HCT116 (cell line): ENCODE measurements at regions not wholly inside any gene's neighbourhood (a gene's known extent, or its start where the extent isn't known, plus 50 kb on each side); places are given as distances from the start of the nearest gene placed in this dataset.

Source experiments
- ATAC-seq: fragments of 200-7000 bp; cut with Tn5 transposase; 2 replicates; pipeline ENCODE4 v1.9.1; 2020; ENCODE audit warnings: mild to moderate bottlenecking, moderate library complexity
- BruUV-seq: library from RNA; stranded (reverse); fragments of 400-500 nt; replicated peaks from 2 replicates; lab custom pipeline; 2021; lab: Mats Ljungman, UMichigan
- CTCF ChIA-PET: fragments of 300-600 bp; sonication (Branson Sonifier 250); formaldehyde crosslinking; loops from one replicate; lab custom pipeline; 2021; ENCODE audit warnings: antibody characterized with exemption; lab: Charles Lee
- POLR2A ChIA-PET: fragments of 300-600, 350-600 bp; sonication (Branson Sonifier 250); formaldehyde crosslinking; loops from one replicate; lab custom pipeline; 2021; ENCODE audit warnings: antibody characterized with exemption; lab: Charles Lee
- RAD21 ChIA-PET, 2 experiments: fragments of 300-600 bp; sonication (Branson Sonifier 250); formaldehyde crosslinking; loops; one replicate each; lab custom pipeline; 2023; ENCODE audit warnings: low total read pairs in 2 of 2; ENCODE audit not compliant: uncharacterized antibody in 2 of 2, unreplicated experiment in 2 of 2, low non-redundant PET in 1 of 2; lab: Charles Lee
- DNase-seq: peaks from one replicate; pipeline ENCODE4 v3.0.0-alpha.2; 2010; ENCODE audit warnings: low read depth, low spot score
- H2AFZ ChIP-seq: fragments of 200-600 bp; shearing (Covaris generic), sonication (generic); 2 replicates; pipeline ENCODE4 v1.6.1; 2017; ENCODE audit warnings: low read depth, mixed run types, mixed read lengths, antibody characterized with exemption, low read length; ENCODE audit not compliant: poor library complexity, severe bottlenecking
- H3K27ac ChIP-seq: 2 replicates; pipeline ENCODE4 v1.5.1; 2012; ENCODE audit warnings: low read depth, low read length
- H3K27me3 ChIP-seq: fragments of 200-600 bp; sonication (generic); 2 replicates; pipeline ENCODE4 v1.6.1; 2016; ENCODE audit warnings: mixed run types, low read length, mixed read lengths; ENCODE audit not compliant: insufficient read depth
- H3K36me3 ChIP-seq, 2 experiments: fragments of 200-500 bp in 1 of 2; fragments of 200-600 bp in 1 of 2; sonication (Bioruptor generic) in 1 of 2; sonication (generic) in 1 of 2; 2 replicates each; pipeline versions ENCODE4 v1.5.1 to v1.6.1; 2014 to 2016; ENCODE audit warnings: low read length in 2 of 2, inconsistent platforms in 1 of 2, mixed read lengths in 1 of 2, mixed run types in 1 of 2; ENCODE audit not compliant: insufficient read depth in 2 of 2, control insufficient read depth in 1 of 2
- H3K4me1 ChIP-seq, 2 experiments: fragments of 200-600 bp in 1 of 2; sonication (generic) in 1 of 2; 2 replicates each; pipeline versions ENCODE4 v1.5.1 to v1.6.1; 2012 to 2017; ENCODE audit warnings: low read length in 2 of 2, inconsistent platforms in 1 of 2, mild to moderate bottlenecking in 1 of 2, mixed read lengths in 1 of 2, mixed run types in 1 of 2, moderate library complexity in 1 of 2; ENCODE audit not compliant: insufficient read depth in 2 of 2, control insufficient read depth in 1 of 2
- H3K4me2 ChIP-seq: fragments of 200-600 bp; sonication (generic); 2 replicates; pipeline ENCODE4 v1.6.1; 2017; ENCODE audit warnings: mixed run types, low read length, mixed read lengths
- H3K4me3 ChIP-seq, 2 experiments: fragments of 200-600 bp in 1 of 2; sonication (generic) in 1 of 2; replicated peaks in 1 of 2; 2 replicates each; pipeline ENCODE4 v1.5.1; 2011 to 2016; ENCODE audit warnings: low read length in 2 of 2, control low read depth in 1 of 2, low read depth in 1 of 2, mild to moderate bottlenecking in 1 of 2, mixed read lengths in 1 of 2, mixed run types in 1 of 2
- H3K79me2 ChIP-seq: fragments of 200-600 bp; sonication (generic); 2 replicates; pipeline ENCODE4 v1.6.1; 2017; ENCODE audit warnings: mild to moderate bottlenecking, mixed run types, low read length, moderate library complexity, mixed read lengths; ENCODE audit not compliant: insufficient read depth
- H3K9ac ChIP-seq: fragments of 200-600 bp; sonication (generic); 2 replicates; pipeline ENCODE4 v1.6.1; 2016; ENCODE audit warnings: low read length, mixed read lengths
- H3K9me2 ChIP-seq: fragments of 200-600 bp; sonication (generic), shearing (Covaris generic); 2 replicates; pipeline ENCODE4 v1.6.1; 2017; ENCODE audit warnings: mixed run types, mild to moderate bottlenecking, moderate library complexity; ENCODE audit not compliant: insufficient read depth
- H3K9me3 ChIP-seq, 2 experiments: fragments of 200-500 bp in 1 of 2; fragments of 200-600 bp in 1 of 2; sonication (Bioruptor generic) in 1 of 2; sonication (generic) in 1 of 2; 2 replicates each; pipeline ENCODE4 v1.6.1; 2014 to 2017; ENCODE audit warnings: low read length in 2 of 2, mixed read lengths in 2 of 2, inconsistent platforms in 1 of 2, low read depth in 1 of 2, mild to moderate bottlenecking in 1 of 2, mixed run types in 1 of 2, moderate library complexity in 1 of 2; ENCODE audit not compliant: control insufficient read depth in 1 of 2, insufficient read depth in 1 of 2
- H4K20me1 ChIP-seq: fragments of 200-600 bp; sonication (generic), shearing (Covaris generic); 2 replicates; pipeline ENCODE4 v1.6.1; 2017; ENCODE audit warnings: mixed run types, mild to moderate bottlenecking, moderate library complexity; ENCODE audit not compliant: insufficient read depth
- CBX3 ChIP-seq: IDR thresholded peaks from 2 replicates; pipeline ENCODE4 v1.6.1; 2012; ENCODE audit warnings: low read depth
- CEBPB ChIP-seq: IDR thresholded peaks from 2 replicates; pipeline ENCODE4 v1.6.1; 2012; ENCODE audit warnings: low read depth
- EGR1 ChIP-seq: IDR thresholded peaks from 2 replicates; pipeline ENCODE4 v1.6.1; 2012; ENCODE audit warnings: low read depth
- EZH2phosphoT487 ChIP-seq: fragments of 200-600 bp; IDR thresholded peaks from 2 replicates; pipeline ENCODE4 v1.6.1; 2018; ENCODE audit warnings: antibody characterized with exemption, borderline replicate concordance
- FOSL1 ChIP-seq: IDR thresholded peaks from 2 replicates; pipeline ENCODE4 v1.6.1; 2012; ENCODE audit warnings: low read depth
- JUND ChIP-seq: IDR thresholded peaks from 2 replicates; pipeline ENCODE4 v1.6.1; 2012
- POLR2AphosphoS5 ChIP-seq: IDR thresholded peaks from 2 replicates; pipeline ENCODE4 v1.6.1; 2011; ENCODE audit warnings: mild to moderate bottlenecking, low read depth, low read length, moderate library complexity
- SIN3A ChIP-seq: IDR thresholded peaks from 2 replicates; pipeline ENCODE4 v1.6.1; 2012; ENCODE audit warnings: low read depth
- SP1 ChIP-seq: IDR thresholded peaks from 2 replicates; pipeline ENCODE4 v1.6.1; 2012; ENCODE audit warnings: low read depth
- TCF7L2 ChIP-seq: IDR thresholded peaks from 2 replicates; pipeline ENCODE4 v1.7.0; 2011; ENCODE audit warnings: borderline replicate concordance, inconsistent platforms; ENCODE audit not compliant: insufficient read depth, insufficient read length; ENCODE audit errors: extremely low read depth
- YY1 ChIP-seq: IDR thresholded peaks from 2 replicates; pipeline ENCODE4 v1.6.1; 2011; ENCODE audit warnings: low read length, low read depth, moderate library complexity, mild to moderate bottlenecking; ENCODE audit not compliant: insufficient replicate concordance; ENCODE audit errors: extremely low read depth
- ZFX ChIP-seq: fragments of 450-650 bp; IDR thresholded peaks from 2 replicates; pipeline ENCODE4 v1.6.1; 2017
- intact Hi-C: fragments of 100-400 bp; cut with micrococcal nuclease; formaldehyde crosslinking; loops from 2 replicates; pipeline ENCODE4 v1.10.0; 2022
- TF ChIP-seq, protein P1 (sequence below): IDR thresholded peaks from 2 replicates; pipeline ENCODE4 v1.6.1; 2012
- TF ChIP-seq, protein P2 (sequence below): IDR thresholded peaks from 2 replicates; pipeline ENCODE4 v1.6.1; 2012
- TF ChIP-seq, protein P3 (sequence below): IDR thresholded peaks from 2 replicates; pipeline ENCODE4 v1.6.1; 2012; ENCODE audit warnings: low read depth
- TF ChIP-seq, protein P4 (sequence below): IDR thresholded peaks from 2 replicates; pipeline ENCODE4 v1.6.1; 2011; ENCODE audit warnings: mild to moderate bottlenecking, low read length, moderate library complexity; ENCODE audit not compliant: insufficient replicate concordance; ENCODE audit errors: extremely low read depth

DNA sequence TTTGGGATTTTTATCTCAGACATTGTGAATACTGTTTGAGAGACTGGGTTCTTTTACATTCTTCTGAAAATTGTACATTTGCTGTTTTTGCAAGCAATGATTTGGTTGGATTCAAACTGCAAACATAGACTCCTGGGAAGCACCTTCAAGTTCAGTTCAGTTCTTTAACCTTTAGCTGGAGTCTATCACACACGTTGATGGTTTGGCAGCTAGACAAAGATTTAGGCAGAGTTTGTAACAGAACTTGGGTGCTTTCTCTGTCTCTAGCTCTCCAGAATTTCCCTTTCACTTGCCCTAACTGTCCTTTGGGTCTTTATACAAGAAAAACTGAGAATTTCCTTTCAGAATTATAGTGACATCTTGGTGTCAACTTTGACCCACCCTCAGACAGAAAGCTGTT, 556.6 kb downstream of the DIAPH3 start:
- Histone ChIP-seq H4K20me1 (no peaks in the 10 kb centered on the region; the same call in 1 of the 2 replicates), H3K9me2 (no peaks in the 10 kb centered on the region), H3K36me3 (no peaks in the 10 kb centered on the region), H3K79me2 (no peaks in the 10 kb centered on the region), H3K4me3 (no peak overlapping the region), H3K9me3 (no peaks in the 10 kb centered on the region), H2AFZ (no peak overlapping the region)
- ChIA-PET POLR2A (no interaction called here), RAD21 (no interaction called here), CTCF (no interaction called here)
- no TSS peak for BruUV-seq
- intact Hi-C loops = no loop called here
- TF ChIP-seq, protein P1, sequence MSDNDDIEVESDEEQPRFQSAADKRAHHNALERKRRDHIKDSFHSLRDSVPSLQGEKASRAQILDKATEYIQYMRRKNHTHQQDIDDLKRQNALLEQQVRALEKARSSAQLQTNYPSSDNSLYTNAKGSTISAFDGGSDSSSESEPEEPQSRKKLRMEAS = no peak
- TF ChIP-seq JUND (no peak), ZFX (no peak), CBX3 (no peak), TCF7L2 (no peak), YY1 (no peak), SIN3A (no peak), SP1 (no peak), EGR1 (no peak), POLR2AphosphoS5 (no peak), FOSL1 (no peak)
- TF ChIP-seq, protein P2, sequence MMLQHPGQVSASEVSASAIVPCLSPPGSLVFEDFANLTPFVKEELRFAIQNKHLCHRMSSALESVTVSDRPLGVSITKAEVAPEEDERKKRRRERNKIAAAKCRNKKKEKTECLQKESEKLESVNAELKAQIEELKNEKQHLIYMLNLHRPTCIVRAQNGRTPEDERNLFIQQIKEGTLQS = no peak
- TF ChIP-seq, all 23 proteins: peak for 0
- Histone ChIP-seq H3K27me3 (no peaks in the 10 kb centered on the region), H3K4me1 (no peaks in the 10 kb centered on the region), H3K9ac (no peak overlapping the region), H3K4me2 (no peak overlapping the region), H3K27ac (no peak overlapping the region)
- DNase-seq (no peak), ATAC-seq (no peak)

DNA sequence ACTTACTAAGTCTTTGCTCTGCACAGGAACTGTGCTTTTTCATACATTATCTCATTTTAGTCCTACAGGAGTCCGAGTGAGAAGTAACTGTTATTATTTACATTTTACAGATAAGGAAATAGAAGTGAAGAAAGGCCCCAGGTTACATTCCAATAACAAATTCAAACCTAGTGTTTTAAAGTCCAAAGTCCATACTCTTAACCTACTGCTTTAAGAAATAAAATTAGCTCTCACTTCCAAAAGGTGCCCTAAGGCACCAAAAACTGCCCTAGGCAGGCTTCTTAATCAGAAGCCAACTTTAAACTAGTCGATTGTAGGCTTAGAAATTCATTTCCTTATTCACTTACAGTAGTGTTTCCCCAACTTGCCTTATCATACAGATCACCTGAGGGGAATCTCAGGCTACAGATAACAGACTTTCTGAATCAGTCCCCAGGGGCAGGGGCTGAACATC, 555.9 kb downstream of the DIAPH3 start:
- RAD21 ChIA-PET = no interaction called here
- Histone ChIP-seq H3K4me3 (no peak overlapping the region), H3K27ac (no peak overlapping the region), H3K9me2 (no peaks in the 10 kb centered on the region), H3K9ac (no peak overlapping the region), H3K79me2 (no peaks in the 10 kb centered on the region), H3K27me3 (no peaks in the 10 kb centered on the region), H4K20me1 (no peaks in the 10 kb centered on the region; the same call in 1 of the 2 replicates), H3K4me1 (no peaks in the 10 kb centered on the region), H3K9me3 (no peaks in the 10 kb centered on the region), H3K4me2 (no peak overlapping the region), H2AFZ (no peak overlapping the region), H3K36me3 (no peaks in the 10 kb centered on the region)
- no TSS peak for BruUV-seq
- ATAC-seq = no peak
- DNase-seq = no peak
- POLR2A ChIA-PET = no interaction called here
- intact Hi-C loops = no loop called here
- CTCF ChIA-PET = no interaction called here
- TF ChIP-seq, protein P3, sequence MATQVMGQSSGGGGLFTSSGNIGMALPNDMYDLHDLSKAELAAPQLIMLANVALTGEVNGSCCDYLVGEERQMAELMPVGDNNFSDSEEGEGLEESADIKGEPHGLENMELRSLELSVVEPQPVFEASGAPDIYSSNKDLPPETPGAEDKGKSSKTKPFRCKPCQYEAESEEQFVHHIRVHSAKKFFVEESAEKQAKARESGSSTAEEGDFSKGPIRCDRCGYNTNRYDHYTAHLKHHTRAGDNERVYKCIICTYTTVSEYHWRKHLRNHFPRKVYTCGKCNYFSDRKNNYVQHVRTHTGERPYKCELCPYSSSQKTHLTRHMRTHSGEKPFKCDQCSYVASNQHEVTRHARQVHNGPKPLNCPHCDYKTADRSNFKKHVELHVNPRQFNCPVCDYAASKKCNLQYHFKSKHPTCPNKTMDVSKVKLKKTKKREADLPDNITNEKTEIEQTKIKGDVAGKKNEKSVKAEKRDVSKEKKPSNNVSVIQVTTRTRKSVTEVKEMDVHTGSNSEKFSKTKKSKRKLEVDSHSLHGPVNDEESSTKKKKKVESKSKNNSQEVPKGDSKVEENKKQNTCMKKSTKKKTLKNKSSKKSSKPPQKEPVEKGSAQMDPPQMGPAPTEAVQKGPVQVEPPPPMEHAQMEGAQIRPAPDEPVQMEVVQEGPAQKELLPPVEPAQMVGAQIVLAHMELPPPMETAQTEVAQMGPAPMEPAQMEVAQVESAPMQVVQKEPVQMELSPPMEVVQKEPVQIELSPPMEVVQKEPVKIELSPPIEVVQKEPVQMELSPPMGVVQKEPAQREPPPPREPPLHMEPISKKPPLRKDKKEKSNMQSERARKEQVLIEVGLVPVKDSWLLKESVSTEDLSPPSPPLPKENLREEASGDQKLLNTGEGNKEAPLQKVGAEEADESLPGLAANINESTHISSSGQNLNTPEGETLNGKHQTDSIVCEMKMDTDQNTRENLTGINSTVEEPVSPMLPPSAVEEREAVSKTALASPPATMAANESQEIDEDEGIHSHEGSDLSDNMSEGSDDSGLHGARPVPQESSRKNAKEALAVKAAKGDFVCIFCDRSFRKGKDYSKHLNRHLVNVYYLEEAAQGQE = no peak
- no peak for TF ChIP-seq EGR1
- no peak for TF ChIP-seq CEBPB
- no peak for TF ChIP-seq SP1
- TF ChIP-seq, protein P1 = no peak
- TF ChIP-seq SIN3A = no peak
- no peak for TF ChIP-seq EZH2phosphoT487
- TF ChIP-seq, protein P4, sequence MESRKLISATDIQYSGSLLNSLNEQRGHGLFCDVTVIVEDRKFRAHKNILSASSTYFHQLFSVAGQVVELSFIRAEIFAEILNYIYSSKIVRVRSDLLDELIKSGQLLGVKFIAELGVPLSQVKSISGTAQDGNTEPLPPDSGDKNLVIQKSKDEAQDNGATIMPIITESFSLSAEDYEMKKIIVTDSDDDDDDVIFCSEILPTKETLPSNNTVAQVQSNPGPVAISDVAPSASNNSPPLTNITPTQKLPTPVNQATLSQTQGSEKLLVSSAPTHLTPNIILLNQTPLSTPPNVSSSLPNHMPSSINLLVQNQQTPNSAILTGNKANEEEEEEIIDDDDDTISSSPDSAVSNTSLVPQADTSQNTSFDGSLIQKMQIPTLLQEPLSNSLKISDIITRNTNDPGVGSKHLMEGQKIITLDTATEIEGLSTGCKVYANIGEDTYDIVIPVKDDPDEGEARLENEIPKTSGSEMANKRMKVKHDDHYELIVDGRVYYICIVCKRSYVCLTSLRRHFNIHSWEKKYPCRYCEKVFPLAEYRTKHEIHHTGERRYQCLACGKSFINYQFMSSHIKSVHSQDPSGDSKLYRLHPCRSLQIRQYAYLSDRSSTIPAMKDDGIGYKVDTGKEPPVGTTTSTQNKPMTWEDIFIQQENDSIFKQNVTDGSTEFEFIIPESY = no peak
